K562 (cell line): ENCODE measurements at regions not wholly inside any gene's neighbourhood (a gene's known extent, or its start where the extent isn't known, plus 50 kb on each side); places are given as distances from the start of the nearest gene placed in this dataset.

Experiments used
- ATAC-seq: fragments of 200-7000 bp; cut with Tn5 transposase; 3 replicates; pipeline ENCODE4 v1.9.1; 2020; ENCODE audit warnings: moderate library complexity
- BruUV-seq: library from RNA; stranded (reverse); fragments of 400-500 nt; replicated peaks from 2 replicates; lab custom pipeline; 2021; lab: Mats Ljungman, UMichigan
- CTCF ChIA-PET: fragments of 300-600 bp; formaldehyde crosslinking; extraction: SDS; loops from one replicate; lab custom pipeline; 2021; ENCODE audit warnings: low intra/inter-chr PET ratio; lab: Yijun Ruan, JAX
- POLR2A ChIA-PET: fragments of 300-600, 350-650 bp; sonication (Branson Sonifier 250); formaldehyde crosslinking; extraction: SDS; loops from one replicate; lab custom pipeline; 2021; ENCODE audit warnings: antibody characterized with exemption, inconsistent platforms; lab: Yijun Ruan, JAX
- DNase-seq, 4 experiments: peaks; one replicate each; pipeline versions ENCODE4 v3.0.0 to v3.0.0-alpha.2; 2011 to 2018; ENCODE audit warnings: low spot score in 3 of 4, mixed read lengths in 3 of 4; ENCODE audit errors: extremely low read depth in 1 of 4
- FAIRE-seq: peaks from 2 replicates; lab custom pipeline; 2011; peaks lifted over from hg19 to GRCh38; lab: Jason Lieb, UNC
- H2AFZ ChIP-seq: 2 replicates; pipeline ENCODE4 v1.6.0; 2011; ENCODE audit warnings: low read depth, low read length, control low read depth, inconsistent platforms
- H3K27ac ChIP-seq: fragments of 200-600 bp; 3 replicates; pipeline ENCODE4 v1.8.0; 2011; ENCODE audit warnings: low read depth, mild to moderate bottlenecking, control low read depth, inconsistent platforms, low read length, moderate library complexity, mixed read lengths; ENCODE audit errors: extremely low read depth
- H3K27me3 ChIP-seq, 2 experiments: fragments of 300-600 bp in 1 of 2; 2 replicates in 1 of 2; 3 replicates in 1 of 2; pipeline versions ENCODE4 v1.6.0 to v1.8.0; 2011; ENCODE audit warnings: inconsistent platforms in 2 of 2, low read length in 2 of 2, mild to moderate bottlenecking in 1 of 2, mixed read lengths in 1 of 2, moderate library complexity in 1 of 2; ENCODE audit not compliant: control insufficient read depth in 2 of 2, insufficient read depth in 2 of 2
- H3K36me3 ChIP-seq: fragments of 300-600 bp; 3 replicates; pipeline ENCODE4 v1.8.0; 2011; ENCODE audit warnings: mild to moderate bottlenecking, low read length, inconsistent platforms; ENCODE audit not compliant: control insufficient read depth, insufficient read depth
- H3K4me1 ChIP-seq, 2 experiments: fragments of 200-600 bp in 1 of 2; replicated peaks in 1 of 2; 2 replicates in 1 of 2; 3 replicates in 1 of 2; pipeline versions ENCODE4 v1.5.1 to v1.8.0; 2011; ENCODE audit warnings: inconsistent platforms in 2 of 2, low read length in 2 of 2, mild to moderate bottlenecking in 1 of 2, mixed read lengths in 1 of 2, moderate library complexity in 1 of 2; ENCODE audit not compliant: control insufficient read depth in 2 of 2, insufficient read depth in 2 of 2
- H3K4me2 ChIP-seq: 2 replicates; pipeline ENCODE4 v1.6.1; 2011; ENCODE audit warnings: low read length, control low read depth, inconsistent platforms, mixed read lengths; ENCODE audit not compliant: insufficient read depth
- H3K4me3 ChIP-seq: fragments of 200-600 bp; sonication (generic), shearing (Covaris generic); 2 replicates; pipeline ENCODE4 v1.5.1; 2016; ENCODE audit warnings: control low read depth, inconsistent platforms
- H3K79me2 ChIP-seq: fragments of 200-600 bp; 3 replicates; pipeline ENCODE4 v1.8.0; 2011; ENCODE audit warnings: low read length, inconsistent platforms; ENCODE audit not compliant: control insufficient read depth, insufficient read depth
- H3K9ac ChIP-seq, 2 experiments: 2 replicates each; pipeline versions ENCODE4 v1.6.0 to v1.6.1; 2011; ENCODE audit warnings: low read depth in 2 of 2, low read length in 2 of 2, control low read depth in 1 of 2, inconsistent platforms in 1 of 2, mild to moderate bottlenecking in 1 of 2, mixed read lengths in 1 of 2; ENCODE audit not compliant: insufficient read depth in 1 of 2
- H3K9me1 ChIP-seq: one replicate; pipeline ENCODE4 v1.6.0; 2011; ENCODE audit warnings: inconsistent platforms, mild to moderate bottlenecking, low read length, moderate library complexity; ENCODE audit not compliant: control insufficient read depth, insufficient read depth
- H3K9me3 ChIP-seq: replicated peaks from 2 replicates; pipeline ENCODE4 v1.5.1; 2011; ENCODE audit warnings: low read depth, low read length, inconsistent platforms; ENCODE audit not compliant: control insufficient read depth, insufficient read depth
- H4K20me1 ChIP-seq: replicated peaks from 2 replicates; pipeline ENCODE4 v1.6.1; 2011; ENCODE audit warnings: low read length, inconsistent platforms, mixed read lengths; ENCODE audit not compliant: control insufficient read depth, insufficient read depth
- ARID2 ChIP-seq: fragments of 450-650 bp; IDR thresholded peaks from 2 replicates; pipeline ENCODE4 v1.6.1; 2017; ENCODE audit warnings: antibody characterized with exemption, mild to moderate bottlenecking
- COPS2 ChIP-seq: fragments of 450-650 bp; conservative IDR thresholded peaks from 2 replicates; pipeline ENCODE4 v1.6.1; 2016; ENCODE audit warnings: mild to moderate bottlenecking, moderate library complexity
- CREB3 ChIP-seq: fragments of 450-650 bp; conservative IDR thresholded peaks from 2 replicates; pipeline ENCODE4 v1.6.1; 2016; ENCODE audit warnings: missing genetic modification characterization, low read depth, mild to moderate bottlenecking, missing compliant biosample characterization, moderate library complexity
- DLX4 ChIP-seq: fragments of 250-450 bp; sonication (Bioruptor Pico); IDR thresholded peaks from 2 replicates; pipeline ENCODE4 v1.6.1; 2021; ENCODE audit warnings: mild to moderate bottlenecking
- DPF2 ChIP-seq: fragments of 450-650 bp; IDR thresholded peaks from 2 replicates; pipeline ENCODE4 v1.6.1; 2016
- ESRRA ChIP-seq: fragments of 450-650 bp; IDR thresholded peaks from 2 replicates; pipeline ENCODE4 v1.6.1; 2014; ENCODE audit warnings: low read depth, mild to moderate bottlenecking, moderate library complexity, borderline replicate concordance
- HEY1 ChIP-seq: fragments of 250-450 bp; sonication (Bioruptor Pico); IDR thresholded peaks from 2 replicates; pipeline ENCODE4 v1.5.0; 2020; ENCODE audit warnings: mild to moderate bottlenecking, moderate library complexity, borderline replicate concordance
- ILK ChIP-seq: fragments of 450-650 bp; IDR thresholded peaks from 2 replicates; pipeline ENCODE4 v1.6.1; 2016; ENCODE audit warnings: missing genetic modification characterization, low read depth, mild to moderate bottlenecking, missing compliant biosample characterization, moderate library complexity, borderline replicate concordance
- MCM2 ChIP-seq: fragments of 450-650 bp; IDR thresholded peaks from 2 replicates; pipeline ENCODE4 v1.6.1; 2017; ENCODE audit warnings: low read depth, mild to moderate bottlenecking
- MCM3 ChIP-seq: fragments of 450-650 bp; IDR thresholded peaks from 2 replicates; pipeline ENCODE4 v1.6.1; 2016
- PML ChIP-seq: IDR thresholded peaks from 2 replicates; pipeline ENCODE4 v1.6.1; 2012; ENCODE audit warnings: low read length, inconsistent platforms
- RB1 ChIP-seq: fragments of 450-650 bp; IDR thresholded peaks from 2 replicates; pipeline ENCODE4 v1.6.1; 2017; ENCODE audit warnings: low read depth, mild to moderate bottlenecking
- SMARCC2 ChIP-seq: fragments of 450-650 bp; IDR thresholded peaks from 2 replicates; pipeline ENCODE4 v1.6.1; 2017; ENCODE audit warnings: antibody characterized with exemption, moderate library complexity, mild to moderate bottlenecking, low read depth
- SOX6 ChIP-seq: fragments of 450-650 bp; IDR thresholded peaks from 2 replicates; pipeline ENCODE4 v1.6.1; 2014; ENCODE audit warnings: mild to moderate bottlenecking
- TCF7L2 ChIP-seq: fragments of 150-350 bp; IDR thresholded peaks from 2 replicates; pipeline ENCODE4 v1.6.1; 2016; ENCODE audit warnings: low read depth, mild to moderate bottlenecking, low read length, moderate library complexity
- THAP7 ChIP-seq: fragments of 250-450 bp; sonication (Bioruptor Pico); IDR thresholded peaks from 2 replicates; pipeline ENCODE4 v1.5.0; 2021
- ZNF282 ChIP-seq: sonication (generic); formaldehyde crosslinking; IDR thresholded peaks from 2 replicates; pipeline ENCODE4 v1.8.1; 2023; ENCODE audit warnings: missing genetic modification reagents
- ZNF3 ChIP-seq: fragments of 250-450 bp; sonication (Bioruptor Pico); IDR thresholded peaks from 2 replicates; pipeline ENCODE4 v1.5.0; 2021; ENCODE audit warnings: mild to moderate bottlenecking, moderate library complexity
- ZNF431 ChIP-seq: sonication (generic); formaldehyde crosslinking; IDR thresholded peaks from 2 replicates; pipeline ENCODE4 v1.8.0; 2022; ENCODE audit warnings: mild to moderate bottlenecking, missing genetic modification reagents
- WGBS: fragments of 100-300 bp; shearing (Covaris generic); methylation state at CpG from one replicate; pipeline ENCODE4 v1.1.6; 2016; ENCODE audit warnings: low coverage, mixed read lengths; ENCODE audit not compliant: insufficient coverage; ENCODE audit errors: missing lambda C conversion rate; 5-methylcytosine and 5-hydroxymethylcytosine counted together
- in situ Hi-C: fragments of 300-500 bp; cut with MboI; formaldehyde crosslinking; loops from 4 replicates; pipeline ENCODE4 v1.15.0; 2018; ENCODE audit warnings: inconsistent platforms, mixed read lengths
- intact Hi-C: fragments of 100-400 bp; cut with micrococcal nuclease; formaldehyde crosslinking; loops from 2 replicates; pipeline ENCODE4 v1.14.2; 2022

DNA sequence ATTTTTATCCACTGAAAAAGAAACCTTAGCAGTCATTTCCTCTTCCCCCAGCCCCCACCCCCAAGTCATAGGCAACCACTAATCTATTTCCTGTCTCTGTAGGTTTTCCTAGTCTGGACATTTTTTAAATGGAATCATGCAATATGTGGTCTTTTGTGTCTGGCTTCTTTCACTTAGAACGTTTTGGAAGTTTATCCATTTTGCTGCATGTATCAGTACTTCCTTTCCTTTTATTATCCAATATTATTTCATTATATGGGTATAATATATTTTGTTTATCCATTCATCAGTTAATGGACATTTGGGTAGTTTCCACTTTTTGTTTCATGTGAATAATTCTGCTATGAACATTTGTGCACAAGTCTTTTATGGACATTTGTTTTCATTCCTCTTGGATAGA, 99.3 kb upstream of the BMP5 start:
- ChIA-PET POLR2A (no interaction called here), CTCF (no interaction called here)
- DNase-seq (no peak), FAIRE-seq (no peak), ATAC-seq (no peak)
- H3K36me3 ChIP-seq = no peaks in the 10 kb centered on the region
- H3K79me2 ChIP-seq = no peaks in the 10 kb centered on the region
- no TSS peak for BruUV-seq
- TF ChIP-seq ESRRA (no peak), ILK (tag) (no peak), THAP7 (CRISPR knock-in tag) (no peak), ZNF282 (CRISPR knock-in tag) (no peak), HEY1 (CRISPR knock-in tag) (no peak), MCM3 (no peak), PML (no peak)
- intact Hi-C loops = no loop called here
- no peaks in the 10 kb centered on the region for H3K9me3 ChIP-seq
- no peak overlapping the region for H3K4me2 ChIP-seq
- no peak overlapping the region for H3K9ac ChIP-seq
- no peaks in the 10 kb centered on the region for H4K20me1 ChIP-seq
- no peak overlapping the region for H3K4me3 ChIP-seq
- H3K27ac ChIP-seq = no peak overlapping the region
- in situ Hi-C loops = no loop called here
- H3K27me3 ChIP-seq = no peaks in the 10 kb centered on the region
- H2AFZ ChIP-seq = no peak overlapping the region
- H3K4me1 ChIP-seq = no peaks in the 10 kb centered on the region
- no peaks in the 10 kb centered on the region for H3K9me1 ChIP-seq
- no CpG with 5 or more reads among the region's 1 CpG for WGBS

DNA sequence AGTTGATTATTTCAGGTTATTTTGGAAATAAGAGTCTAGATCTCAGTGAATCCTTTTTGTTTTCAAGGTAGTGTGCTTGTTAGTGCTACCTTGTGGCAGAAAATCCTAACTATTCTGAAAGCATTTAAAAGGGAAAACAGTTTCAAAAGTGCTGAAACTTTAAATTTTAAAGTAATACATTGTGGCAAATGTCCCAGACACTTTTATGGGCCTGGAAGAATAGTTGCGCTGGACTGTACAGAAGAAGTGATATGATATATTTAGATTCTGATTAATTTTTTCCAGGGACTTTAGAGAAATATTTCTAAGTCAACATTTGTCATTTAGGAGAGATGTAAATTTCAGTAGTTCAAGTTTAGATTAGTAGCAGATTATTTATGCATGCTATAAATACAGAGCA, 96.7 kb upstream of the BMP5 start:
- Histone ChIP-seq H3K79me2 (no peaks in the 10 kb centered on the region), H2AFZ (no peak overlapping the region), H3K27ac (no peak overlapping the region), H3K9ac (no peak overlapping the region), H3K4me1 (no peaks in the 10 kb centered on the region), H3K4me2 (no peak overlapping the region), H3K36me3 (no peaks in the 10 kb centered on the region), H4K20me1 (no peaks in the 10 kb centered on the region), H3K27me3 (no peaks in the 10 kb centered on the region), H3K4me3 (no peak overlapping the region), H3K9me3 (no peaks in the 10 kb centered on the region), H3K9me1 (no peaks in the 10 kb centered on the region)
- intact Hi-C loops (no loop called here), in situ Hi-C loops (no loop called here)
- ATAC-seq (no peak), FAIRE-seq (no peak), DNase-seq (no peak)
- BruUV-seq = no TSS peak
- ChIA-PET POLR2A (no interaction called here), CTCF (no interaction called here)
- no CpG with 5 or more reads among the region's 1 CpG for WGBS
- TF ChIP-seq ARID2 = no peak
- TF ChIP-seq COPS2 = no peak
- no peak for TF ChIP-seq SOX6
- no peak for TF ChIP-seq DPF2
- no peak for TF ChIP-seq CREB3 (tag)
- TF ChIP-seq TCF7L2 = no peak
- TF ChIP-seq RB1 = no peak
- TF ChIP-seq SMARCC2 = no peak
- TF ChIP-seq DLX4 (CRISPR knock-in tag) = no peak
- no peak for TF ChIP-seq ZNF431 (CRISPR knock-in tag)
- TF ChIP-seq ZNF3 (CRISPR knock-in tag) = no peak
- no peak for TF ChIP-seq MCM2
